ENCODE measurements at regions not wholly inside any gene's neighbourhood (a gene's known extent, or its start where the extent isn't known, plus 50 kb on each side); places are given as distances from the start of the nearest gene placed in this dataset.

- DNase-seq (ENCODE audit: low read depth) = peak; percentile 54
Measured at GRCh38 chr13:104057861-104058260, 991.6 kb upstream of the SLC10A2 start.

GRCh38 chr13:104045907-104046306, 979.7 kb upstream of the SLC10A2 start:
- no peak for DNase-seq (ENCODE audit: low read depth)

GRCh38 chr13:104043184-104043583, 977.0 kb upstream of the SLC10A2 start:
- peak; percentile 20 for DNase-seq (ENCODE audit: low read depth)

- no peak for DNase-seq (ENCODE audit: low read depth)
Measured at GRCh38 chr13:104034891-104035290, 968.7 kb upstream of the SLC10A2 start.

GRCh38 chr13:104025303-104025702, 959.1 kb upstream of the SLC10A2 start:
- DNase-seq (ENCODE audit: low read depth) = no peak

GRCh38 chr13:104024416-104025170, 958.4 kb upstream of the SLC10A2 start:
- peak; percentile 37 for DNase-seq (ENCODE audit: low read depth)

- DNase-seq (ENCODE audit: low read depth) = no peak
Measured at GRCh38 chr13:104021806-104022397, 955.7 kb upstream of the SLC10A2 start.

- DNase-seq (ENCODE audit: low read depth) = no peak
Measured at GRCh38 chr13:104017317-104017716, 951.1 kb upstream of the SLC10A2 start.

GRCh38 chr13:104015646-104016396, 949.6 kb upstream of the SLC10A2 start:
- DNase-seq (ENCODE audit: low read depth) = no peak

- DNase-seq (ENCODE audit: low read depth) = peak; percentile 9
Measured at GRCh38 chr13:104014803-104015645, 948.8 kb upstream of the SLC10A2 start.

- peak; percentile 9 for DNase-seq (ENCODE audit: low read depth)
Measured at GRCh38 chr13:104011505-104012241, 945.5 kb upstream of the SLC10A2 start.

GRCh38 chr13:104008541-104009435, 942.6 kb upstream of the SLC10A2 start:
- peak; percentile 68 for DNase-seq (ENCODE audit: low read depth)

GRCh38 chr13:104008075-104008474, 941.9 kb upstream of the SLC10A2 start:
- no peak for DNase-seq (ENCODE audit: low read depth)

- peak; percentile 66 for DNase-seq (ENCODE audit: low read depth)
Measured at GRCh38 chr13:104006625-104007075, 940.4 kb upstream of the SLC10A2 start.

GRCh38 chr13:104004572-104004971, 938.4 kb upstream of the SLC10A2 start:
- DNase-seq (ENCODE audit: low read depth) = no peak

GRCh38 chr13:104002216-104002615, 936.0 kb upstream of the SLC10A2 start:
- DNase-seq (ENCODE audit: low read depth) = no peak

- DNase-seq (ENCODE audit: low read depth) = no peak
Measured at GRCh38 chr13:104001766-104002165, 935.5 kb upstream of the SLC10A2 start.

- DNase-seq (ENCODE audit: low read depth) = no peak
Measured at GRCh38 chr13:103996733-103997132, 930.5 kb upstream of the SLC10A2 start.

- no peak for DNase-seq (ENCODE audit: low read depth)
Measured at GRCh38 chr13:103983948-103984347, 917.7 kb upstream of the SLC10A2 start.

GRCh38 chr13:103976371-103976770, 910.2 kb upstream of the SLC10A2 start:
- DNase-seq (ENCODE audit: low read depth) = no peak

Measured in ELR (cell line).